HepG2 (cell line): ENCODE measurements at regions not wholly inside any gene's neighbourhood (a gene's known extent, or its start where the extent isn't known, plus 50 kb on each side); places are given as distances from the start of the nearest gene placed in this dataset.

Source experiments
- ETV6 ChIP-seq: sonication (generic); formaldehyde crosslinking; conservative IDR thresholded peaks from 2 replicates; pipeline ENCODE4 v1.4.0; 2020; ENCODE audit warnings: missing genetic modification reagents
- MIER2 ChIP-seq: IDR thresholded peaks from 2 replicates; pipeline ENCODE4 v1.6.1; 2016; ENCODE audit warnings: missing biosample characterization, missing genetic modification reagents
- MIER3 ChIP-seq: IDR thresholded peaks from 2 replicates; pipeline ENCODE4 v1.6.1; 2016; ENCODE audit warnings: missing compliant biosample characterization, borderline replicate concordance
- NCOA1 ChIP-seq: sonication (generic); formaldehyde crosslinking; IDR thresholded peaks from 2 replicates; pipeline ENCODE4 v1.9.0; 2021; ENCODE audit warnings: missing genetic modification reagents
- PRDM4 ChIP-seq: sonication (generic); formaldehyde crosslinking; IDR thresholded peaks from 2 replicates; pipeline ENCODE4 v1.9.0; 2021; ENCODE audit warnings: missing genetic modification reagents, borderline replicate concordance
- SMAD3 ChIP-seq: sonication (generic); formaldehyde crosslinking; IDR thresholded peaks from 2 replicates; pipeline ENCODE4 v1.4.0; 2020; ENCODE audit warnings: missing genetic modification reagents
- TBX2 ChIP-seq: sonication (generic); formaldehyde crosslinking; IDR thresholded peaks from 2 replicates; pipeline ENCODE4 v1.5.0; 2020; ENCODE audit warnings: missing genetic modification reagents, mild to moderate bottlenecking, borderline replicate concordance
- TEAD3 ChIP-seq: optimal IDR thresholded peaks from 2 replicates; pipeline ENCODE3; 2016; ENCODE audit warnings: borderline replicate concordance
- ZBTB3 ChIP-seq: sonication (generic); formaldehyde crosslinking; IDR thresholded peaks from 2 replicates; pipeline ENCODE4 v1.4.0; 2020; ENCODE audit warnings: low read depth, mild to moderate bottlenecking, moderate library complexity, missing genetic modification reagents, borderline replicate concordance
- ZNF160 ChIP-seq: sonication (generic); formaldehyde crosslinking; IDR thresholded peaks from 2 replicates; pipeline ENCODE4 v1.8.0; 2022; ENCODE audit warnings: mild to moderate bottlenecking, inconsistent platforms, missing genetic modification reagents
- ZNF333 ChIP-seq: sonication (generic); formaldehyde crosslinking; IDR thresholded peaks from 2 replicates; pipeline ENCODE4 v1.4.0; 2020; ENCODE audit warnings: mild to moderate bottlenecking, missing genetic modification reagents, borderline replicate concordance
- ZNF713 ChIP-seq: sonication (generic); formaldehyde crosslinking; IDR thresholded peaks from 2 replicates; pipeline ENCODE4 v1.4.0; 2020; ENCODE audit warnings: mild to moderate bottlenecking, missing genetic modification reagents
- ZNF883 ChIP-seq: sonication (generic); formaldehyde crosslinking; IDR thresholded peaks from 2 replicates; pipeline ENCODE4 v1.5.1; 2020; ENCODE audit warnings: mild to moderate bottlenecking, missing genetic modification reagents; ENCODE audit errors: not compliant biosample characterization
- TF ChIP-seq, protein P1 (sequence below): sonication (generic); formaldehyde crosslinking; IDR thresholded peaks from 2 replicates; pipeline ENCODE4 v1.5.1; 2020; ENCODE audit warnings: mild to moderate bottlenecking, missing genetic modification reagents, moderate library complexity
- TF ChIP-seq, protein P2 (sequence below): IDR thresholded peaks from 2 replicates; pipeline ENCODE4 v1.4.0; 2020; ENCODE audit warnings: mild to moderate bottlenecking, missing genetic modification reagents

- TF ChIP-seq, protein P1, sequence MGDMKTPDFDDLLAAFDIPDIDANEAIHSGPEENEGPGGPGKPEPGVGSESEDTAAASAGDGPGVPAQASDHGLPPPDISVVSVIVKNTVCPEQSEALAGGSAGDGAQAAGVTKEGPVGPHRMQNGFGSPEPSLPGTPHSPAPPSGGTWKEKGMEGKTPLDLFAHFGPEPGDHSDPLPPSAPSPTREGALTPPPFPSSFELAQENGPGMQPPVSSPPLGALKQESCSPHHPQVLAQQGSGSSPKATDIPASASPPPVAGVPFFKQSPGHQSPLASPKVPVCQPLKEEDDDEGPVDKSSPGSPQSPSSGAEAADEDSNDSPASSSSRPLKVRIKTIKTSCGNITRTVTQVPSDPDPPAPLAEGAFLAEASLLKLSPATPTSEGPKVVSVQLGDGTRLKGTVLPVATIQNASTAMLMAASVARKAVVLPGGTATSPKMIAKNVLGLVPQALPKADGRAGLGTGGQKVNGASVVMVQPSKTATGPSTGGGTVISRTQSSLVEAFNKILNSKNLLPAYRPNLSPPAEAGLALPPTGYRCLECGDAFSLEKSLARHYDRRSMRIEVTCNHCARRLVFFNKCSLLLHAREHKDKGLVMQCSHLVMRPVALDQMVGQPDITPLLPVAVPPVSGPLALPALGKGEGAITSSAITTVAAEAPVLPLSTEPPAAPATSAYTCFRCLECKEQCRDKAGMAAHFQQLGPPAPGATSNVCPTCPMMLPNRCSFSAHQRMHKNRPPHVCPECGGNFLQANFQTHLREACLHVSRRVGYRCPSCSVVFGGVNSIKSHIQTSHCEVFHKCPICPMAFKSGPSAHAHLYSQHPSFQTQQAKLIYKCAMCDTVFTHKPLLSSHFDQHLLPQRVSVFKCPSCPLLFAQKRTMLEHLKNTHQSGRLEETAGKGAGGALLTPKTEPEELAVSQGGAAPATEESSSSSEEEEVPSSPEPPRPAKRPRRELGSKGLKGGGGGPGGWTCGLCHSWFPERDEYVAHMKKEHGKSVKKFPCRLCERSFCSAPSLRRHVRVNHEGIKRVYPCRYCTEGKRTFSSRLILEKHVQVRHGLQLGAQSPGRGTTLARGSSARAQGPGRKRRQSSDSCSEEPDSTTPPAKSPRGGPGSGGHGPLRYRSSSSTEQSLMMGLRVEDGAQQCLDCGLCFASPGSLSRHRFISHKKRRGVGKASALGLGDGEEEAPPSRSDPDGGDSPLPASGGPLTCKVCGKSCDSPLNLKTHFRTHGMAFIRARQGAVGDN = peak; percentile 81
- TF ChIP-seq TBX2 (CRISPR knock-in tag) (no peak), PRDM4 (no peak), ZNF883 (CRISPR knock-in tag) (peak; percentile 40), ZBTB3 (CRISPR knock-in tag) (no peak), ZNF160 (CRISPR knock-in tag) (no peak), NCOA1 (CRISPR knock-in tag) (no peak), MIER2 (CRISPR knock-in tag) (0 out of 2 replicates have a peak, but pooled peaks have one; percentile 12), MIER3 (CRISPR knock-in tag) (no peak), ZNF713 (no peak), ETV6 (CRISPR knock-in tag) (0 out of 2 replicates have a peak, but pooled peaks have one; percentile 17), ZNF333 (0 out of 2 replicates have a peak, but pooled peaks have one; percentile 46), SMAD3 (CRISPR knock-in tag) (no peak), TEAD3 (CRISPR knock-in tag) (peak; percentile 21)
- TF ChIP-seq, protein P2, sequence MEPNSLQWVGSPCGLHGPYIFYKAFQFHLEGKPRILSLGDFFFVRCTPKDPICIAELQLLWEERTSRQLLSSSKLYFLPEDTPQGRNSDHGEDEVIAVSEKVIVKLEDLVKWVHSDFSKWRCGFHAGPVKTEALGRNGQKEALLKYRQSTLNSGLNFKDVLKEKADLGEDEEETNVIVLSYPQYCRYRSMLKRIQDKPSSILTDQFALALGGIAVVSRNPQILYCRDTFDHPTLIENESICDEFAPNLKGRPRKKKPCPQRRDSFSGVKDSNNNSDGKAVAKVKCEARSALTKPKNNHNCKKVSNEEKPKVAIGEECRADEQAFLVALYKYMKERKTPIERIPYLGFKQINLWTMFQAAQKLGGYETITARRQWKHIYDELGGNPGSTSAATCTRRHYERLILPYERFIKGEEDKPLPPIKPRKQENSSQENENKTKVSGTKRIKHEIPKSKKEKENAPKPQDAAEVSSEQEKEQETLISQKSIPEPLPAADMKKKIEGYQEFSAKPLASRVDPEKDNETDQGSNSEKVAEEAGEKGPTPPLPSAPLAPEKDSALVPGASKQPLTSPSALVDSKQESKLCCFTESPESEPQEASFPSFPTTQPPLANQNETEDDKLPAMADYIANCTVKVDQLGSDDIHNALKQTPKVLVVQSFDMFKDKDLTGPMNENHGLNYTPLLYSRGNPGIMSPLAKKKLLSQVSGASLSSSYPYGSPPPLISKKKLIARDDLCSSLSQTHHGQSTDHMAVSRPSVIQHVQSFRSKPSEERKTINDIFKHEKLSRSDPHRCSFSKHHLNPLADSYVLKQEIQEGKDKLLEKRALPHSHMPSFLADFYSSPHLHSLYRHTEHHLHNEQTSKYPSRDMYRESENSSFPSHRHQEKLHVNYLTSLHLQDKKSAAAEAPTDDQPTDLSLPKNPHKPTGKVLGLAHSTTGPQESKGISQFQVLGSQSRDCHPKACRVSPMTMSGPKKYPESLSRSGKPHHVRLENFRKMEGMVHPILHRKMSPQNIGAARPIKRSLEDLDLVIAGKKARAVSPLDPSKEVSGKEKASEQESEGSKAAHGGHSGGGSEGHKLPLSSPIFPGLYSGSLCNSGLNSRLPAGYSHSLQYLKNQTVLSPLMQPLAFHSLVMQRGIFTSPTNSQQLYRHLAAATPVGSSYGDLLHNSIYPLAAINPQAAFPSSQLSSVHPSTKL = peak; percentile 88
Measured at GRCh38 chr9:89999534-90000370, 394.9 kb downstream of the GADD45G start (continued).
